ENCODE measurements at regions not wholly inside any gene's neighbourhood (a gene's known extent, or its start where the extent isn't known, plus 50 kb on each side); places are given as distances from the start of the nearest gene placed in this dataset.

GRCh38 chr1:184895086-184895485 is 79.2 kb downstream of the NIBAN1 start (continued):
- TF ChIP-seq KAT7 (CRISPR knock-in tag; IDR thresholded peaks at IDR 0.05; ENCODE audit: borderline replicate concordance) (no peak), PRRX2 (CRISPR knock-in tag; IDR thresholded peaks at IDR 0.05) (no peak), ATF1 (CRISPR knock-in tag; IDR thresholded peaks at IDR 0.05) (no peak)

- POLR2A ChIA-PET, result no interaction called here
Observed at GRCh38 chr1:184893695-184894094, 80.6 kb downstream of the NIBAN1 start.

More at GRCh38 chr1:184893695-184894094, 80.6 kb downstream of the NIBAN1 start:
- H3K4me1 Mint-ChIP-seq, result no peaks in the 10 kb centered on the region
- DNase-seq (ENCODE audit: low spot score), result no peak
- CTCF ChIA-PET, result no interaction called here
- no peaks in the 10 kb centered on the region for H3K9me3 Mint-ChIP-seq
- no peak overlapping the region for H3K4me3 Mint-ChIP-seq
- H3K27ac Mint-ChIP-seq, result no peak overlapping the region
- H3K36me3 Mint-ChIP-seq, result no peaks in the 10 kb centered on the region
- ATAC-seq, result no peak
- no peak for TF ChIP-seq CBFB (CRISPR knock-in tag; IDR thresholded peaks at IDR 0.05; ENCODE audit: low read depth)
- TF ChIP-seq MLX (CRISPR knock-in tag; IDR thresholded peaks at IDR 0.05), result no peak
- no peak for TF ChIP-seq PREB (CRISPR knock-in tag; IDR thresholded peaks at IDR 0.05; ENCODE audit: borderline replicate concordance)
- no peak for TF ChIP-seq E2F1 (CRISPR knock-in tag; IDR thresholded peaks at IDR 0.05)
- TF ChIP-seq RELA (CRISPR knock-in tag; IDR thresholded peaks at IDR 0.05; ENCODE audit: borderline replicate concordance), result no peak
- TF ChIP-seq CDX4 (CRISPR knock-in tag; IDR thresholded peaks at IDR 0.05; ENCODE audit: borderline replicate concordance), result no peak
- TF ChIP-seq ZNF396 (CRISPR knock-in tag; IDR thresholded peaks at IDR 0.05; ENCODE audit: borderline replicate concordance), result no peak
- no peak for TF ChIP-seq SMAD3 (CRISPR knock-in tag; IDR thresholded peaks at IDR 0.05; ENCODE audit: borderline replicate concordance)
- TF ChIP-seq GRHL2 (CRISPR knock-in tag; IDR thresholded peaks at IDR 0.05; ENCODE audit: insufficient replicate concordance, severe bottlenecking), result no peak
- no peak for TF ChIP-seq USF2 (CRISPR knock-in tag; IDR thresholded peaks at IDR 0.05)
- no peak for TF ChIP-seq ZNF219 (CRISPR knock-in tag; IDR thresholded peaks at IDR 0.05; ENCODE audit: borderline replicate concordance)
- TF ChIP-seq ZNF317 (CRISPR knock-in tag; IDR thresholded peaks at IDR 0.05; ENCODE audit: borderline replicate concordance, low read depth), result no peak
- no peak for TF ChIP-seq STAT6 (CRISPR knock-in tag; conservative IDR thresholded peaks at IDR 0.05; ENCODE audit: low read depth)
- no peaks in the 10 kb centered on the region for H3K27me3 Mint-ChIP-seq (ENCODE audit: low read depth)

Measured in WTC11 (cell line).